HUDEP-2 (cell line): ENCODE measurements at regions not wholly inside any gene's neighbourhood (a gene's known extent, or its start where the extent isn't known, plus 50 kb on each side); places are given as distances from the start of the nearest gene placed in this dataset.
"Not testable (repeated sequence)": the region's sequence is repeated elsewhere in the genome, so short reads cannot be mapped to it uniquely, and the experiment has no call there.

Experiments
- DNase-seq, 76 experiments: peaks; one replicate each; lab custom pipeline; 2025; ENCODE audit not compliant: unreplicated experiment in 76 of 76; lab: John Stamatoyannopoulos, UW

- not testable (repeated sequence) for DNase-seq
Observed at GRCh38 chr1:95297906-95298305, 63.9 kb downstream of the RWDD3 start.

- no peak for DNase-seq
Observed at GRCh38 chr1:95301091-95301490, 67.1 kb downstream of the RWDD3 start.

- no peak for DNase-seq
Observed at GRCh38 chr1:95301614-95302013, 67.6 kb downstream of the RWDD3 start.

GRCh38 chr1:95304803-95305202 is 70.8 kb downstream of the RWDD3 start:
- DNase-seq, result no peak

GRCh38 chr1:95308276-95309030 is 74.4 kb downstream of the RWDD3 start:
- DNase-seq, result no peak

- peak in 10 of 76 experiments; percentile 1 to 36 (median 9) for DNase-seq
Observed at GRCh38 chr1:95309031-95309471, 75.0 kb downstream of the RWDD3 start.

GRCh38 chr1:95311014-95311413 is 77.0 kb downstream of the RWDD3 start:
- no peak for DNase-seq

- no peak for DNase-seq
Observed at GRCh38 chr1:95311762-95312161, 77.8 kb downstream of the RWDD3 start.

- DNase-seq, result no peak
Observed at GRCh38 chr1:95312181-95312580, 78.2 kb downstream of the RWDD3 start.

GRCh38 chr1:95313527-95313926 is 79.5 kb downstream of the RWDD3 start:
- no peak for DNase-seq

GRCh38 chr1:95321531-95321930 is 87.5 kb downstream of the RWDD3 start:
- DNase-seq, result no peak

GRCh38 chr1:95323123-95323522 is 89.1 kb downstream of the RWDD3 start:
- no peak for DNase-seq

- DNase-seq, result no peak
Observed at GRCh38 chr1:95325349-95325748, 91.3 kb downstream of the RWDD3 start.

GRCh38 chr1:95326023-95326422 is 92.0 kb downstream of the RWDD3 start:
- DNase-seq, result no peak

GRCh38 chr1:95332754-95333153 is 98.7 kb downstream of the RWDD3 start:
- no peak for DNase-seq

- DNase-seq, result no peak
Observed at GRCh38 chr1:95339377-95339776, 105.4 kb downstream of the RWDD3 start.

- no peak for DNase-seq
Observed at GRCh38 chr1:95340061-95340460, 106.1 kb downstream of the RWDD3 start.

- no peak for DNase-seq
Observed at GRCh38 chr1:95352767-95353166, 118.8 kb downstream of the RWDD3 start.

- DNase-seq, result no peak
Observed at GRCh38 chr1:95353194-95353593, 119.2 kb downstream of the RWDD3 start.

GRCh38 chr1:95364546-95364945 is 130.5 kb downstream of the RWDD3 start:
- no peak for DNase-seq

GRCh38 chr1:95366498-95366897 is 132.5 kb downstream of the RWDD3 start:
- DNase-seq, result no peak

GRCh38 chr1:95368178-95368577 is 134.2 kb downstream of the RWDD3 start:
- DNase-seq, result no peak
